GM12875 (cell line): ENCODE measurements at regions not wholly inside any gene's neighbourhood (a gene's known extent, or its start where the extent isn't known, plus 50 kb on each side); places are given as distances from the start of the nearest gene placed in this dataset.

Source experiments
- H3K4me3 ChIP-seq: one replicate; pipeline ENCODE4 v1.5.1; 2011; ENCODE audit warnings: low read depth, low read length, control low read depth
- CTCF ChIP-seq: IDR thresholded peaks from 2 replicates; pipeline ENCODE4 v1.5.1; 2011; ENCODE audit warnings: low read depth, mild to moderate bottlenecking, control low read depth, inconsistent platforms, low read length, moderate library complexity, borderline replicate concordance; ENCODE audit not compliant: insufficient read depth

GRCh38 chr14:51188566-51189185 is 51.4 kb upstream of the TMX1 start:
- no peak for TF ChIP-seq CTCF
- no peak overlapping the region for H3K4me3 ChIP-seq

GRCh38 chr14:51189600-51190376 is 50.3 kb upstream of the TMX1 start:
- H3K4me3 ChIP-seq = no peak overlapping the region
- TF ChIP-seq CTCF = no peak
